LNCAP (cell line): ENCODE measurements at regions not wholly inside any gene's neighbourhood (a gene's known extent, or its start where the extent isn't known, plus 50 kb on each side); places are given as distances from the start of the nearest gene placed in this dataset.

Source experiments
- CTCF ChIP-seq: fragments of 450-650 bp; IDR thresholded peaks from 2 replicates; pipeline ENCODE4 v1.5.1; 2017; ENCODE audit warnings: mild to moderate bottlenecking

DNA sequence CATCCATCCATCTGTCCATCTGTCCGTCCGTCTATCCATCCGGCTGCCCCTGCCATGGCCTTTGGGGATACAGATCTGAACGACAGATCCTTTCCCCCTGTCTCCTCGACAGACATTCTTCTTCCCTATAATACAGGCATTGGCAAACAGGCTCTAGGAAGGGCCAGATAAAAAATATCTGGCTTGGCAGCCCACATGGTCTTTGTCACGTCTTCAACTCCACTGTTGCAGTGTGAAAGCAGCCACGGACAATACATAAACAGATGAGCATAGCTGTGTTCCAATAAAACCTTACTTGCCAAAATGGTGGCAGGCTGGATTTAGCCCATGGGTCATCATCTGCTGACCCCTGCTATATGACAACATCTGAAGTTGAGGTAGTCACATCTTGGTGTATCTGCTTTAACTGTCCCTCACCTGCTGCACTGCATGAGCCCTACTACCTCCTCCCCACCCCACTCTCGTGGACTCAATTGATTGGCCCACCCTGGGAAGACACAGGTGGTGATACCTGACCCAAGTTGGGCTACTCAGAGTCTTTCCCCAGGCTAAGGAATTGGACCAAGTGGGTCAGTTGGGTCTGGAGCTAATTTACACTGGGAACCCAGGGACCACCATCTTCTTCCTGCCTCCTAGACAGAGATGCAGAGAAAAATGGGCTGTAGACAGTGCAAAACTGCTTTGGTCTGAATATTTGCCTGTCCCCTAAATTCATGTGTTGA lies 128.4 kb upstream of the SMAD3 start:
- no peak for TF ChIP-seq CTCF

DNA sequence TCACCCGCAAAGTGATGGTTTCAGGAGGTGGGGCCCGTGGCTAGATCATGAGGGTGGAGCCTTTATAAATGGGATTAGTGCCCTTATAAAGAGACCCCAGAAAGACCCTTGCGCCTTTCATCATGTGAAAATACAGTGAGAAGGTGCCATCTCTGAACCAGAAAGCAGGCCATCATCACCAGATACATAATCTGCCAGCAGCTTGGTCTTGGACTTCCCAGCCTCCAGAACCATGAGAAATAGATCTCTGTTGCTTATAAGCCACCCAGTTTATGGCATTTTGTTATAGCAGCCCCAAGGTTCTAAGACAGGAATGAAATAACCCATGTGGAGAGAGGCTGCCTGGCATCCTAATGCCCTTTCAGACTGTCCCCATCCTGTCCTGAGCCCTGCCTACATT lies 127.8 kb upstream of the SMAD3 start:
- TF ChIP-seq CTCF: no peak

DNA sequence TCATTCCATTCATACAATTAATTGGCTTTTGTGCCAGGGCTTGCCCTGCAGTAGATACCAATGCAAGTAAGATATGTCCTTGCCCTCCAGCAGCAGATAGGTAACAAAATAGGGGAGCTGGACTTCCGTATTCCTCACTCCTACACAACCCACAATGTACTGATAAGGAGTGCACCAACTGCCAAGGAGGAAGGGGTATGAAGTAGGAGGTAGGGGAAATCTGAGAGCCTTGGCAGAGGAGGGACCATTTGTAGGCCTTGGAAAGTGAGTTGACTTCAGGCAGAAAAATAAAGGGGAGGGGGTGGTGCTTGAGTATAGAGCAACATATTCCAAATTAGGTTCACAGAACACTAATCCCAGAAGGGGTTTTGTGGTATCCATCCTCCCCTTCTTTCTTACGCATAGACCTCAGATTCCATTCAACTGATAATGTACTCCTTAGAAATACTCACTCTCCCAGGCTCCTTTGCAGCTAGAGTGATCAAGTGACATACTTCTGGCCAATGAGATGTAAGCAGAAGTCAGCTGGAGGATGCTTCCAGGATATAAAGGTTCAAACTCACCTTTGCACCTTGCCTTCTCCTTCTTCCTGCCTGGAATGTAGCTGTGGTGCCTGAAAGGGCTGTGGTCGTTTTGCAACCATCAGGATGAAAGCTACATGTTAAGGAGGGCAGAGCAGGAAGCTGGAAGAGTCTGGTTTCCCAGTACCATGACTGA lies 127.1 kb upstream of the SMAD3 start:
- TF ChIP-seq CTCF: no peak

DNA sequence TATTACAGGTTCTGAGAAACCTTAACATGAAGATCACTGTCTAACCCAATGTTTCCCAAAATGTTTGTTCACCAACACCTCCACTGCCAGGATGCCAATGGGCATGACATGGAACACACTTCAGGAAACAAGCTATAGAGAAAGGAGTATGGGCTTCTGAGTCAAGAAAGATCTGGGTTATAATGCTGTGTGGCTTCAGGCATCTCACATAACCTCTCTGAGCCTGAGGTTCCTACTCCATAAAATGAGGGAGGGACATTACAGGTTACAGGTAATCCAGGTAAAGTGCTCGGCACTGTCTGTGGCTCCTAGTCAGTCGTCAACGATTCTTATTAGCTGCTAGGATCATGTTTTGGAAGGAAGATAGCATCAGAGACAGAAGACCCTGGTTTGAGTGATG lies 126.4 kb upstream of the SMAD3 start:
- TF ChIP-seq CTCF: no peak

DNA sequence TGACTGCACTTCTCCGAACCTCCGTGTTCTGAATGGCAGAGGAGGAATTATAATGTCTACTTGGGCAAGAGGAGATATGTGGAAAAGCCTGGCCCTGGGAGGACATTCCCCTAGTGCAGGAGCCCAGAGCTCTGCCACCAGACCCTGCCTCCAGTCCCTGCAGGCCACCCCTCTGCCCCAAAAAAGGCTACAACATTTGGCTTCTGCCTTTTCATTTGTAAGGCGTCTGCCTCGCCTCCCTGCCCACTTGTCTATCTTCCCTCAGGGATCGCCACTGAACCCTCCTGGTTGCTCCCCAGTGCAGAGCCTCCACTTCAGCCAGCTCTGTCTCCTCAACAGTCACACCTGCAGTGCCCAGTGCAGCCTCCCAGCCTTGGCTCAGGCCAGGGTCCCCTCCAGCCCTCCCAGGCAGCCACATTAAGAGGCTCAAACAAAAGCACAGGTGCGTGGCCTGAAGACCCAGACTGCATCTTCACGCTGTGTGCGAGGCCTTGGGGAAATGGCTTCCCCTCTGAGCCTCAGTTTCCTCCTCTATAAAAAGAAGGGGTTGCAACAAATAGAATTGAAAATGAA lies 125.9 kb upstream of the SMAD3 start:
- no peak for TF ChIP-seq CTCF

DNA sequence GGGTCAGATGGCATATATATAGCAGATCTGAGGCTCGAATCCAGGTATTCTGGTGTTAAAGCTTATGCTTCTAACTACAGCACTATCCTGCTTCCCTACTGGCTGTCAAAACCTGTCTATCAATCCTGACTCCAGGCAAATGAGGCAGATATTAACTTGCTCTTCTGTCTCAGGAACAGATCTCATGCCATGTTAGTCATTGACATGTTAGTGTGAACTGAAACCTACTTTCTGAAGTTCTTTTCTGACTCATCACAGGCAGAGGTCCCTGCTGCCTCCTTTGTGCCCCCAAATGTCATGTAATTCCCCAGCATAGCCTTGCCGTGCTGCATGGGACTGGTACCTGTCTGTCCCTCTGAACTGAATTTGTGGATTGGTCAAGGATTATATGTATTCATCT lies 125.0 kb upstream of the SMAD3 start:
- no peak for TF ChIP-seq CTCF

- no peak for TF ChIP-seq CTCF
Observed at GRCh38 chr15:66941108-66941711, 124.2 kb upstream of the SMAD3 start.
